ENCODE measurements at regions not wholly inside any gene's neighbourhood (a gene's known extent, or its start where the extent isn't known, plus 50 kb on each side); places are given as distances from the start of the nearest gene placed in this dataset.

DNA sequence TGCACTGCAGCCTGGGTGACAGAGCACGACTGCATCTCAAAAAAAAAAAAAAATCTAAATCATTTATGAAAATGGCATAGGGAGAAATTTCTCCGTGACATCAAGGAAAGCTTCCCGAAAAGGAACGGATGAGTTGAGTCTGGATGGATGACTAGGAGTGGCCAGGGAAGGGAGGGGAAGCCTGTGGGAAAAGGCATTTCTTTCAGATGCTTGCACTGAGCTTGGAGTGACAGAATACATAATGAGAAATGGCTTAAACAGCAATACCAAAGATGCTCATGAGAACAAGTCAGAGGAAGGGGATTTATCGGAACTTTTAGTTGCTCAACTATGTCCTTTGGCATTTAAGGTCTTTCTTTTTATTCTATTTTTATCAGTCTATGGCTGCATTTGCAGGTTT, 1369.2 kb upstream of the TMEM132C start:
- Histone ChIP-seq H3K9ac (ENCODE audit: low read depth, low read length) (no peak overlapping the region), H3K4me1 (ENCODE audit: control insufficient read depth, insufficient read depth, low read length) (peaks cover 3% of the 10 kb centered on the region), H3K4me3 (ENCODE audit: low read depth, low read length) (no peak overlapping the region), H3K27me3 (ENCODE audit: control insufficient read depth, insufficient read depth, low read length) (no peaks in the 10 kb centered on the region), H3K9me3 (ENCODE audit: control insufficient read depth, insufficient read depth, low read length) (no peaks in the 10 kb centered on the region), H3K36me3 (ENCODE audit: control insufficient read depth, insufficient read depth, low read length) (no peaks in the 10 kb centered on the region)

DNA sequence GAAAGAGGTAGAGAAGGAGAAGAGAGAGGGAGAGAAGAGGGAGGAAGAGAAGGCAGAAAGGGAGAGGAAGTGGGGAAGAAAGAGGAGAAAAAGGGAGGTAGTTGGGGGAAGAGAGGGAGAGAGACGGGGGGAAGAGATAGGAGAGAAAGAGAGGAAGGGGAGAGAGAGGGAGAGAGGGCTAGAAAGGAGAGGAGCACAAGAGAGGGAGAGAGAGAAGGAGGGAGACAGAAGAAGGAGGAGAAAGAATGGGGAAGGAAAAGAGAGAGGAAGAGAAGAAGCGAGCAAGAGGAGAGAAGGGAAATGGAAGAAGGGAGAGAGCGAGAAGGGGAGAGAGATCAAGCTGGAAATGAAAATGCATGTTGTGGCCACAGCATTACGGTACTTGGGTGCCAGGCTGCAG, 1368.4 kb upstream of the TMEM132C start:
- no peak overlapping the region for H3K9ac ChIP-seq (ENCODE audit: low read depth, low read length)
- peaks cover 3% of the 10 kb centered on the region for H3K4me1 ChIP-seq (ENCODE audit: control insufficient read depth, insufficient read depth, low read length)
- no peaks in the 10 kb centered on the region for H3K27me3 ChIP-seq (ENCODE audit: control insufficient read depth, insufficient read depth, low read length)
- H3K9me3 ChIP-seq (ENCODE audit: control insufficient read depth, insufficient read depth, low read length), result no peaks in the 10 kb centered on the region
- H3K36me3 ChIP-seq (ENCODE audit: control insufficient read depth, insufficient read depth, low read length), result no peaks in the 10 kb centered on the region
- H3K4me3 ChIP-seq (ENCODE audit: low read depth, low read length), result no peak overlapping the region

DNA sequence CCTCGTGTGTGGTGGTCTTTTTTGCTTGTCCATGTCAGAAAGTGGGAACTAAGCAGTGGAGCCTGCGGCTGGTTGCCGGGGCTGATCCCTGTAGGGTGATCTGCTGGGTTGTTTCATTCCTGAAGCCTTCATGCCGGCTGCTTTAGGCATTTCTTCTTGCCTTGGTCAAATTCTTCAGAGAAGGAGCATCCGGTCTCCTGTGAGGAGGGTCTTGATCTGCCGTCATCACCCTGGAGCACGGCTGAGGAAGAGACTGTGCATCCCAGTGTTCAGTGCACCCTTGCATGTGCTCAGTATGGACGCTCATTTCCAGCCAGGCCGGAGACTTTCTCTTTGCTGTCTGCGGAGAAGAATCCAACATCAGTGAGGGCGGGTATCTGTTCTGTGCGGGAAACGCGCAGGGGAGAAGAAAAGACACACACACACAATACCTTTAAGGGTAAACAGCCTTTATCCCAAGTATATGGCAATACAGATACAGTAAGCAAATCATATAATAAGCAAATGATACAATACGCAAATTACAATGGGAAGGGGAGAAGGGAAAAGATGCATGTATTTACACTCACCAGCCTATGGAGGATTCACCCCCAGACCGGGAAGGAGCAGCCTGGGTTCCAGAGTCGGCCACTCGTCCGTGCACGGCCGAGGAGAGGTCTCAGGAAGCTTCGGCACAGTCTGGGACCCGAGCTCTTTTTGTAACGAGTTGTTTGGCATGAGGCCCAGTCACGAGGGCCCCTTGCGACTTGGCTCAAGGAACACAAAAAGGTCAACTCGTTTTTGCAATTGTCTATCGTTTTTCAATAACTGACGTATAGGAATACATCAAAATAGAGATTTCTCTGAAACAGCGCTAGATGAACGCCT, 1366.8 kb upstream of the TMEM132C start:
- Histone ChIP-seq H3K9me3 (ENCODE audit: control insufficient read depth, insufficient read depth, low read length) (no peaks in the 10 kb centered on the region), H3K4me3 (ENCODE audit: low read depth, low read length) (no peak overlapping the region), H3K4me1 (ENCODE audit: control insufficient read depth, insufficient read depth, low read length) (peaks cover 3% of the 10 kb centered on the region), H3K27me3 (ENCODE audit: control insufficient read depth, insufficient read depth, low read length) (no peaks in the 10 kb centered on the region), H3K9ac (ENCODE audit: low read depth, low read length) (no peak overlapping the region), H3K36me3 (ENCODE audit: control insufficient read depth, insufficient read depth, low read length) (no peaks in the 10 kb centered on the region)

DNA sequence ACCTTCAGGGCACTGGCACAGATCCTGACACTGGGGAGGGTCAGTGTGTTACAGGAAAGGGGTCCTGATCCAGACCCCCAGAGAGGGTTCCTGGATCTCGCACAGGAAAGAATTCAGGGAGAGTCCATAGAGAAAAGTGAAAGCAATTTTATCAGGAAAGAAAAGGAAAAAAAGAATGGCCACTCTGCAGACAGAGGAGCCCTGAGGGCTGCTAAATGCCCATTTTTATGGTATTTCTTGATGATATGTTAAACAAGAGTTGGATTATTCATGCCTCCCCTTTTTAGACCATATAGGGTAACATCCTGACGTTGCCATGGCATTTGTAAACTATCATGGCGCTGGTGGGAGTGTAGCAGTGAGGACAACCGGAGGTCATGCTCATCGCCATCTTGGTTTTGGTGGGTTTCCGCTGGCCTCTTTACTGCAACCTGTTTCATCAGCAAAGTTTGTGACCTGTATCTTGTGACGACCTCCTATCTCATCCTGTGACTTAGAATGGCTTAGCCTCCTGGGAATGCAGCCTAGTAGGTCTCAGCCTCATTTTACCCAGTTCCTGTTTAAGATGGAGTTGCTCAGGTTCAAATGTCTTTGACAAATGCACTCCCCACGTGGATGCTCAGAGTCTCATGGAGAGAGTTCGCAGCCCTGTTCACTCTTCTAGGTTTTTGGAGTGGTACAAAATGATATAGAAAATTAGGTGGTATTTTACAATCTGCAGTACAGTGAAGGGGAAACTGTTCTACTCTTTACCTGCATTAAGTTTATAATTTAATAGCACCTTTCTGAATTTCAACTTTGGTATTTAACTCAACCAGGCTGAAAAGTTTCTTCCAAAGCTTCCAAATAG, 1363.7 kb upstream of the TMEM132C start:
- Histone ChIP-seq H3K27me3 (ENCODE audit: control insufficient read depth, insufficient read depth, low read length) (no peaks in the 10 kb centered on the region), H3K4me1 (ENCODE audit: control insufficient read depth, insufficient read depth, low read length) (peaks cover 8% of the 10 kb centered on the region), H3K36me3 (ENCODE audit: control insufficient read depth, insufficient read depth, low read length) (no peaks in the 10 kb centered on the region), H3K9me3 (ENCODE audit: control insufficient read depth, insufficient read depth, low read length) (no peaks in the 10 kb centered on the region), H3K4me3 (ENCODE audit: low read depth, low read length) (no peak overlapping the region), H3K9ac (ENCODE audit: low read depth, low read length) (no peak overlapping the region)

DNA sequence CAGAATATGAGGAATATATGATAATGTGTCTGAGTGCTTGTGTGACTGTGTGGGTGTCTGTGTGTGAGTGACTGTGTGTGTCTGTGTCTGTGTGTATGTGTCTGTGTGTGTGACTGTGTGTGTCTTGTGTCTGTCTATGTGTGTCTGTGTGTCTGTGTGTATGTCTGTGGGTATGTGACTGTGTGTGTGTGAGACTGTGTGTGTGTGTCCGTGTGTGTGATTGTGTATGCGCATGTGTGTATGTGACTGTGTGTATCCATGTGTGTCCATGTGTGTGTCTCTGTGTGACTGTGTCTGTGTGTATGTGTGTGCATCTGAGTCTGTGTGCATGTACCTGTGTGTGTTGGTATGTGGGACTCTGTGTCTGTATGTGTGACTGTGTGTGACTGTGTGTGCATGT, 1361.2 kb upstream of the TMEM132C start:
- Histone ChIP-seq H3K4me1 (ENCODE audit: control insufficient read depth, insufficient read depth, low read length) (peaks cover 8% of the 10 kb centered on the region), H3K36me3 (ENCODE audit: control insufficient read depth, insufficient read depth, low read length) (no peaks in the 10 kb centered on the region), H3K4me3 (ENCODE audit: low read depth, low read length) (no peak overlapping the region), H3K9me3 (ENCODE audit: control insufficient read depth, insufficient read depth, low read length) (peaks cover 4% of the 10 kb centered on the region), H3K27me3 (ENCODE audit: control insufficient read depth, insufficient read depth, low read length) (no peaks in the 10 kb centered on the region), H3K9ac (ENCODE audit: low read depth, low read length) (no peak overlapping the region)

DNA sequence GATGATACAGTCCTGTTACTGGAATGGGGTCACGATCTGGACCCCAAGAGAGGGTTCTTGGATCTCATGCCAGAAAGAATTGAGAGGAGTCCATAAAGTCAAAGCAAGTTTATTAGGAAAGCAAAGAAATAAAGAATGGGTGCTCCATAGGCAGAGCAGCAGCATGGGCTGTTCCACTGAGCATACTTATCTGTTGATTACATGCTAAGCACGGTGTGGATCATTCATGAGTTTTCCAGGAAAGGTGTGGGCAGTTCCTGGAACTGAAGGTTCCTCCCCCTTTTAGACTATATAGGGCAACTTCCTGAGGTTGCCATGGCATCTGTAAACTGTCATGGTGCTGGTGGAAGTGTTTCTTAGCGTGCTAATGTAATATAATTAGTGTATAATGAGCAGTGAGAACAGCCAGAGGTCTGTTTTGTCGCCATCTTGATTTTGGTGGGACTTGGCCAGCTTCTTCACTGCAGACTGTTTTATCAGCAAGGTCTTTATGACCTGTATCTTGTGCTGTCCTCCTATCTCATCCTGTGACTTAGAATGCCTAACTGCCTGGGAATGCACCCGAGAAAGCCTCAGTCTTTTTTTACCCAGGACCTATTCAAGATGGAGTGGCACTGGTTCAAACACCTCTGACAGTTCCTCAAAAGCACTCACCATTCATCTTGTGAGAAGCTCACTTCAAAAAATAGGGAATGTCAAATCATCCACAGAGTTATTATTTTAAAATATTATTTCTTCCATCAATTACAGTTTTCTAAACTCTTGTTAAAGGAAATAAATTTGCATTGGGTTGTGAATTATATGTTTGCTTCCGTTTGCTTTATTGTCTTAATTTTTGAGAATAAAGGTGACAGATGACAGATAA, 1358.8 kb upstream of the TMEM132C start:
- no peak overlapping the region for H3K9ac ChIP-seq (ENCODE audit: low read depth, low read length)
- H3K27me3 ChIP-seq (ENCODE audit: control insufficient read depth, insufficient read depth, low read length), result no peaks in the 10 kb centered on the region
- no peaks in the 10 kb centered on the region for H3K36me3 ChIP-seq (ENCODE audit: control insufficient read depth, insufficient read depth, low read length)
- H3K9me3 ChIP-seq (ENCODE audit: control insufficient read depth, insufficient read depth, low read length), result peaks cover 8% of the 10 kb centered on the region
- no peak overlapping the region for H3K4me3 ChIP-seq (ENCODE audit: low read depth, low read length)
- H3K4me1 ChIP-seq (ENCODE audit: control insufficient read depth, insufficient read depth, low read length), result peaks cover 5% of the 10 kb centered on the region

DNA sequence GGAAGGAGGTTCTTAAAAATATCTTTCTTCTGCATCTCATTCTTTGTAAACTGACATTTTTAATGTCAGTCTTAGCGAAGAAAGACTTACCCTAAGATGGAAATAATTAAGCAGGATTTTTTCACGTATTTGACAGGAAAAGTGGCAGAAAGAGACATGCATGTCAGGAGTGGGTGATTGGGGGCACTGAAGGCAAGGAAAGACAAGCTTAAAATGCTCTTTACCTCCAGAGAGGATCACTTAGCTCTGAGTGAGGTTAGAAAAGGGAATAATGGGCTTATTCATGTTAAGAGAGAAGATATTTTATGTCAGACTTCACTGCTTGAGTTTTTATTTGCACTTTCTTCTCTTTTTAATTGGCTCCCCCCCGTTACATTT, 1358.2 kb upstream of the TMEM132C start:
- peaks cover 8% of the 10 kb centered on the region for H3K9me3 ChIP-seq (ENCODE audit: control insufficient read depth, insufficient read depth, low read length)
- no peak overlapping the region for H3K9ac ChIP-seq (ENCODE audit: low read depth, low read length)
- peaks cover 5% of the 10 kb centered on the region for H3K4me1 ChIP-seq (ENCODE audit: control insufficient read depth, insufficient read depth, low read length)
- no peak overlapping the region for H3K4me3 ChIP-seq (ENCODE audit: low read depth, low read length)
- no peaks in the 10 kb centered on the region for H3K27me3 ChIP-seq (ENCODE audit: control insufficient read depth, insufficient read depth, low read length)
- no peaks in the 10 kb centered on the region for H3K36me3 ChIP-seq (ENCODE audit: control insufficient read depth, insufficient read depth, low read length)

DNA sequence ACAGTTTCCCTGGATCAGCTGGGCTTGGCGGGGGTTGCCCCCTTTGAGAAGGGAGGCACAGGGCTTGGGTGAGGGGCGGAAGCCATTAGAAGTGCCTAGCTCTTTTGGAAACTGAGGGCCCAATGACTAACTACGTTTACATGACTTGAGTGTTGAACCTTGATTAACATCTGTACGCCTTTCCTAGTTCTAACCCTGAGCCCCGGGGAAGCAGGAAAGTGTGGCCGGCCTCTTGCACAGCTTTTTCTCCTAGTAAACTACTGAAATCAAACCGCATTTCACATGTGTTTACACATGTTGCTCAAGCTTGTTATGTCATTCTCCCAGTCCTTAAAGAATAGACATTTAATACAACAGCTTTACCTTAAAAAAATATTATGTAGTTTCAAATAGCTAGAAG, 1356.4 kb upstream of the TMEM132C start:
- no peak overlapping the region for H3K9ac ChIP-seq (ENCODE audit: low read depth, low read length)
- no peak overlapping the region for H3K4me3 ChIP-seq (ENCODE audit: low read depth, low read length)
- no peaks in the 10 kb centered on the region for H3K36me3 ChIP-seq (ENCODE audit: control insufficient read depth, insufficient read depth, low read length)
- peaks cover 8% of the 10 kb centered on the region for H3K9me3 ChIP-seq (ENCODE audit: control insufficient read depth, insufficient read depth, low read length)
- peaks cover 4% of the 10 kb centered on the region for H3K4me1 ChIP-seq (ENCODE audit: control insufficient read depth, insufficient read depth, low read length)
- no peaks in the 10 kb centered on the region for H3K27me3 ChIP-seq (ENCODE audit: control insufficient read depth, insufficient read depth, low read length)

DNA sequence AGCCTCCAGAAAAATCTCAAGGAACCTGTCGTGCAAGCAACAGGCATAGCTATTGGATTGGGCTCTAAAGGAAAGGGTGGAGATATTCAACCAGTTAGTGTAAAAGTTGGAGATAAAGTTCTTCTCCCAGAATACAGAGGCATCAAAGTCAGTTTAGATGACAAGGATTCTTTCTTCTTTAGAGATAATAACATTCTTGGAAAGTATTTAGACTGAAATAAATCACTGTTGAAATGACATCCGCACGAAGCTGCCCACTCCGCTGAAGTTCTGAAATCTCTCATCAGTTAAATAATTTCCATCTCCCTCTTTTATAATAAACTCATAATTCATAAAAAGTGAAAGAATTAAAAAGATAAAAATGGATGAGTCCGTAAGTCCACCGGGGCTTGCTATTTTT, 1354.9 kb upstream of the TMEM132C start:
- H3K4me1 ChIP-seq (ENCODE audit: control insufficient read depth, insufficient read depth, low read length), result no peaks in the 10 kb centered on the region
- H3K27me3 ChIP-seq (ENCODE audit: control insufficient read depth, insufficient read depth, low read length), result no peaks in the 10 kb centered on the region
- peaks cover 8% of the 10 kb centered on the region for H3K9me3 ChIP-seq (ENCODE audit: control insufficient read depth, insufficient read depth, low read length)
- H3K4me3 ChIP-seq (ENCODE audit: low read depth, low read length), result no peak overlapping the region
- H3K36me3 ChIP-seq (ENCODE audit: control insufficient read depth, insufficient read depth, low read length), result no peaks in the 10 kb centered on the region
- H3K9ac ChIP-seq (ENCODE audit: low read depth, low read length), result no peak overlapping the region

DNA sequence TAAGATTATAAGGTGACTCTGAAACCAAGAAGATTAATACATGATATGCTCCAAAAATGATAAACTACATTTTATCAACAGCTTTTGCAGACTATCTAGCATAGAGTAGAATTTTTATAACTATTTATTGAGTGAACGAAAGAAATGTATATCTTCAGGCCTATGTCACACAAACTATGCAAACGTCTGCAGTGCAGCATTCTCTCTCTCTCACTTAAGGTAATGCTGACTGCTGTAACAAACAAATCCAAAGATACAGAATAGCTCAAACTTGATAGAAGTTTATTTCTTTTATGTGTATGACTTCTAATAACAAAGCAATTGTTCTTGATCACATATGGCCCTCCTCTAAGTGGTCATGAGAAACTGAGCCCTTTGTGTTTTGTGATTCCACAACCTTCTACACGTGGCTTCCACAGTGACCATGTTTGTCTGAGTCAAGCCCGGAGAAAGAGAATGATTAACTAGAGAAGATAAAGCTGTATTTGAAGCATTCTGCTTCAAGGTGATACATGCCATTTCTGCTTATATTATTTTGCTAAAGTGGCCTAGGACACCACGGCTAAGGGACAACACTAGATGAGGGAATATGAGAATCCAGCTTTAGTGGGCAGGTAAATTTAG, 1352.7 kb upstream of the TMEM132C start:
- no peak overlapping the region for H3K9ac ChIP-seq (ENCODE audit: low read depth, low read length)
- H3K4me3 ChIP-seq (ENCODE audit: low read depth, low read length), result no peak overlapping the region
- H3K9me3 ChIP-seq (ENCODE audit: control insufficient read depth, insufficient read depth, low read length), result peaks cover 4% of the 10 kb centered on the region
- no peaks in the 10 kb centered on the region for H3K4me1 ChIP-seq (ENCODE audit: control insufficient read depth, insufficient read depth, low read length)
- no peaks in the 10 kb centered on the region for H3K36me3 ChIP-seq (ENCODE audit: control insufficient read depth, insufficient read depth, low read length)
- no peaks in the 10 kb centered on the region for H3K27me3 ChIP-seq (ENCODE audit: control insufficient read depth, insufficient read depth, low read length)

DNA sequence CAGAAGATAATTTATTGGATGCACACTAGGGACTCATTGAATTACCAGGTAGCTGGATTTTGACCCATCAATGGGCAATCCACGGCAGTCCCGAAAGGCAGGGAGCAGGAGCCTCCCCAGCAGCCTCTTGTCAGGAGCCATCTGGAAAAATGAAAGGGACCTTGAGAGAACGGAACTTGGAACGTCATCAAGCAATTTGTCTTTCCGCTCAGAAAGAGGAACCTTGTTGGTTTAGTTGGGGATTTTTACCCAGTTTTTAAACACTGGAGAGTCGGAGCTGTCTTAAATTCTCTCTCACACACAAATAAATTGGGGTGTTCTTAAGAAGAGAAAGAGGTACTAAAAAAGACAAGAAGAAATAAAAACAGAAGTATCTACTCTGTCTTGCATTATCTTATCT, 1351.7 kb upstream of the TMEM132C start:
- H3K9ac ChIP-seq (ENCODE audit: low read depth, low read length), result no peak overlapping the region
- H3K27me3 ChIP-seq (ENCODE audit: control insufficient read depth, insufficient read depth, low read length), result no peaks in the 10 kb centered on the region
- no peaks in the 10 kb centered on the region for H3K4me1 ChIP-seq (ENCODE audit: control insufficient read depth, insufficient read depth, low read length)
- no peak overlapping the region for H3K4me3 ChIP-seq (ENCODE audit: low read depth, low read length)
- peaks cover 4% of the 10 kb centered on the region for H3K9me3 ChIP-seq (ENCODE audit: control insufficient read depth, insufficient read depth, low read length)
- no peaks in the 10 kb centered on the region for H3K36me3 ChIP-seq (ENCODE audit: control insufficient read depth, insufficient read depth, low read length)
